Ishikawa (cell line): ENCODE measurements at regions not wholly inside any gene's neighbourhood (a gene's known extent, or its start where the extent isn't known, plus 50 kb on each side); places are given as distances from the start of the nearest gene placed in this dataset.

ENCODE experiments used
- CEBPB ChIP-seq: IDR thresholded peaks from 2 replicates; pipeline ENCODE4 v1.6.1; 2012
- CREB1 ChIP-seq: IDR thresholded peaks from 2 replicates; pipeline ENCODE4 v1.6.1; 2012; ENCODE audit warnings: low read depth
- EGR1 ChIP-seq: IDR thresholded peaks from 2 replicates; pipeline ENCODE4 v1.6.1; 2012
- EP300 ChIP-seq: IDR thresholded peaks from 2 replicates; pipeline ENCODE4 v1.6.1; 2012; ENCODE audit warnings: borderline replicate concordance
- FOXM1 ChIP-seq: IDR thresholded peaks from 2 replicates; pipeline ENCODE4 v1.6.1; 2012; ENCODE audit warnings: low read depth, borderline replicate concordance
- NFIC ChIP-seq: IDR thresholded peaks from 2 replicates; pipeline ENCODE4 v1.6.1; 2012
- RAD21 ChIP-seq: IDR thresholded peaks from 2 replicates; pipeline ENCODE4 v1.6.1; 2012; ENCODE audit warnings: low read depth
- TAF1 ChIP-seq: IDR thresholded peaks from 2 replicates; pipeline ENCODE4 v1.6.1; 2012; ENCODE audit warnings: low read depth, mild to moderate bottlenecking
- TCF12 ChIP-seq: IDR thresholded peaks from 2 replicates; pipeline ENCODE4 v1.6.1; 2012; ENCODE audit warnings: low read depth
- TEAD4 ChIP-seq: IDR thresholded peaks from 2 replicates; pipeline ENCODE4 v1.6.1; 2012
- YY1 ChIP-seq: IDR thresholded peaks from 2 replicates; pipeline ENCODE4 v1.6.1; 2012; ENCODE audit warnings: low read depth
- ZBTB7A ChIP-seq: IDR thresholded peaks from 2 replicates; pipeline ENCODE4 v1.6.1; 2012; ENCODE audit warnings: low read depth
- TF ChIP-seq, protein P1 (sequence below): IDR thresholded peaks from 2 replicates; pipeline ENCODE4 v1.6.1; 2012
- TF ChIP-seq, protein P2 (sequence below): IDR thresholded peaks from 2 replicates; pipeline ENCODE4 v1.6.1; 2012; ENCODE audit warnings: low read depth, mild to moderate bottlenecking
- TF ChIP-seq, protein P3 (sequence below): IDR thresholded peaks from 2 replicates; pipeline ENCODE4 v1.6.1; 2012

DNA sequence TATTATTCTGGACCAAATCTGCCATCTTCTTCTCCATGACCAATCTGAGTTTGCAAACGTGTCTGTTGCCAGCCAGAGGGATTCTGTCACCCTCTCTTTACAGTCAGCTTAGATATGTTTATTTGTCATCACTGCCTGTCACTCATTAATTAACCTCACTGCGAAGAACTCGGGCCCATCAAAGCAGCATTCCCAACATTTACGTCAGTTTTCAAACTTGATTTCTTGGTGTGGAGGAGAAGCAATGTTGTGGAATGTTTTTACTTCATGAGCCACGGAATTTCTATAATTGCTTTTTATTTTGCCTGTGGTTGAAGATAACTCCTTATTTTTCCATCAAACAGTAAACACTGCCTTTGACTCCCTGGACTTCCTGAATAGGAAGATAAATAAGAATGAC, 91.8 kb upstream of the CNKSR3 start:
- TF ChIP-seq ZBTB7A, result no peak
- TF ChIP-seq, protein P1, sequence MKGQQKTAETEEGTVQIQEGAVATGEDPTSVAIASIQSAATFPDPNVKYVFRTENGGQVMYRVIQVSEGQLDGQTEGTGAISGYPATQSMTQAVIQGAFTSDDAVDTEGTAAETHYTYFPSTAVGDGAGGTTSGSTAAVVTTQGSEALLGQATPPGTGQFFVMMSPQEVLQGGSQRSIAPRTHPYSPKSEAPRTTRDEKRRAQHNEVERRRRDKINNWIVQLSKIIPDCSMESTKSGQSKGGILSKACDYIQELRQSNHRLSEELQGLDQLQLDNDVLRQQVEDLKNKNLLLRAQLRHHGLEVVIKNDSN, result no peak
- no peak for TF ChIP-seq EP300
- no peak for TF ChIP-seq CEBPB
- TF ChIP-seq, protein P2, sequence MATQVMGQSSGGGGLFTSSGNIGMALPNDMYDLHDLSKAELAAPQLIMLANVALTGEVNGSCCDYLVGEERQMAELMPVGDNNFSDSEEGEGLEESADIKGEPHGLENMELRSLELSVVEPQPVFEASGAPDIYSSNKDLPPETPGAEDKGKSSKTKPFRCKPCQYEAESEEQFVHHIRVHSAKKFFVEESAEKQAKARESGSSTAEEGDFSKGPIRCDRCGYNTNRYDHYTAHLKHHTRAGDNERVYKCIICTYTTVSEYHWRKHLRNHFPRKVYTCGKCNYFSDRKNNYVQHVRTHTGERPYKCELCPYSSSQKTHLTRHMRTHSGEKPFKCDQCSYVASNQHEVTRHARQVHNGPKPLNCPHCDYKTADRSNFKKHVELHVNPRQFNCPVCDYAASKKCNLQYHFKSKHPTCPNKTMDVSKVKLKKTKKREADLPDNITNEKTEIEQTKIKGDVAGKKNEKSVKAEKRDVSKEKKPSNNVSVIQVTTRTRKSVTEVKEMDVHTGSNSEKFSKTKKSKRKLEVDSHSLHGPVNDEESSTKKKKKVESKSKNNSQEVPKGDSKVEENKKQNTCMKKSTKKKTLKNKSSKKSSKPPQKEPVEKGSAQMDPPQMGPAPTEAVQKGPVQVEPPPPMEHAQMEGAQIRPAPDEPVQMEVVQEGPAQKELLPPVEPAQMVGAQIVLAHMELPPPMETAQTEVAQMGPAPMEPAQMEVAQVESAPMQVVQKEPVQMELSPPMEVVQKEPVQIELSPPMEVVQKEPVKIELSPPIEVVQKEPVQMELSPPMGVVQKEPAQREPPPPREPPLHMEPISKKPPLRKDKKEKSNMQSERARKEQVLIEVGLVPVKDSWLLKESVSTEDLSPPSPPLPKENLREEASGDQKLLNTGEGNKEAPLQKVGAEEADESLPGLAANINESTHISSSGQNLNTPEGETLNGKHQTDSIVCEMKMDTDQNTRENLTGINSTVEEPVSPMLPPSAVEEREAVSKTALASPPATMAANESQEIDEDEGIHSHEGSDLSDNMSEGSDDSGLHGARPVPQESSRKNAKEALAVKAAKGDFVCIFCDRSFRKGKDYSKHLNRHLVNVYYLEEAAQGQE, result no peak
- no peak for TF ChIP-seq YY1

DNA sequence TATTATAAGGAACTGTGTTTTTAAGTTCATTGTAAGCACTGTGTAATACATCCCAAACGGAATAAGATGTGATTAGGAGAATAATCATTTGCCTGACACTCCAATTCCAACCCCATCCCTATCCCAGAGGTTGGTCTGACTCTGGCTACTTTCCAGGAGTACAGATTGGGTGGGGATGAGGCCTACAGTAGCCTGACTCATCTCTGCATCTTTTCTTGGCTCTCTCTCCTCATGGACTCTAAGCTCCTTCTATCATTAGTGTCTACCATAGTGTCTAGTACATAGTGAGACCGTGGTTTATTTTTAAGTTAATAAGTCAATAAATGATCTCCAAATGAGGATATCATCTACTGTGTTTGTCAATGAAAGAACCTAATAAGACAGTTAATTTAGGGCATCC, 92.2 kb upstream of the CNKSR3 start:
- TF ChIP-seq RAD21 (no peak), EGR1 (no peak), CEBPB (no peak), TAF1 (no peak)
- TF ChIP-seq, protein P3, sequence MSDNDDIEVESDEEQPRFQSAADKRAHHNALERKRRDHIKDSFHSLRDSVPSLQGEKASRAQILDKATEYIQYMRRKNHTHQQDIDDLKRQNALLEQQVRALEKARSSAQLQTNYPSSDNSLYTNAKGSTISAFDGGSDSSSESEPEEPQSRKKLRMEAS, result no peak

DNA sequence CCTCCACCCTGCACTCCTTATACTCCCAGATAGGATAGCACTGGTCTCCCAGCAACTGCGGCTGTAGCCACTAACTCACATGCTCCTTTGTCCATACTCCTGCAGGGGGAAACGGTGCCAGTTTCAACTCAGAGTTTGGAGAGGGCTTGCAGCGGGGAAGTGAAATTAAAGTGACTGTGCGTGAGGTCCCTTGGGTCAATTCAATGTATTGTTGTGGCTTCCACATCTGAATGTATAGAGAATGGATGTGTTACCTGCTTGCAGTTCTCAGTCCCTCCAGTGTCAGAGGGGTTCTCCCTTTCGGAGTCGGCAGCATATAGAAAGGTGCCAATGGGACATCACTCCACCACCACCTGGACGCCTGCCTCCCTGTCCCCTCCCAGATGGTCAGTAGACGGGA, 93.6 kb upstream of the CNKSR3 start:
- TF ChIP-seq YY1, result no peak
- no peak for TF ChIP-seq TEAD4
- TF ChIP-seq FOXM1, result no peak
- no peak for TF ChIP-seq NFIC
- no peak for TF ChIP-seq RAD21
- no peak for TF ChIP-seq CREB1
- TF ChIP-seq TAF1, result no peak
- no peak for TF ChIP-seq TCF12
- TF ChIP-seq ZBTB7A, result no peak
- TF ChIP-seq EP300, result no peak
- TF ChIP-seq, protein P3, result no peak
- TF ChIP-seq CEBPB, result no peak
- TF ChIP-seq, protein P1, result no peak
- TF ChIP-seq EGR1, result no peak
- TF ChIP-seq, protein P2, result no peak

DNA sequence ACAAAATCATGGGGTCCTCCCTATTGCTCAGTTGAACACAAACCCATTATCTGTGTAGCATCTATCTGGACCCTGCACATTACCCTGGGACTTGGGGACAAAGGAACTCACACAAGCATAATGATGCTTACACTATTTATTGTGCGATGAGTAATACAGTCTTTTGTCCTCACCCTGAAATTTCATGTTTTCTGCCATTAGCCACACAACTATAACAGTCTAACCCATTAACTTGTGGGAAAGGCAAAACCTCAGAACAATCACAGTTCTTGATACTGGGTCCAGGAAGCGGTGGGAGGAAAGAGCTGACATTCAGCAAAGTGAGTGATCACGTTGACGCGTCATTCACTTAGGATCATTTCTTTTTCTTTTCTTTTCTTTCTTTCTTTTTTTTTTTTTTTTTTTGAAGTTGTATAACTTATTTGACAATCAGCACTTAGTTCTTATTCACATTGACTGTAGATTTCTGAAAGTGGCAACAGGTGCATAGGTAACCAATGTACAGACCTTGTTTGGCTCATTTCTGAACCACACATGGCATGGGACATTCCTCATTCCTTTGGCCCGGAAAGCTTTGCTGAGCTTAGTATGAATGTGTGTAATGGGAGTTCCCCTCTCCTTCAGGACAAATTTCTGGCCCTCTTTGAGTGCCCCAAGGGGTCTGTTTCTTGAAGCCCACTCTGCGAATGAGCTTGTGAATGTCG, 94.8 kb upstream of the CNKSR3 start:
- TF ChIP-seq TEAD4 (no peak), TCF12 (no peak), CEBPB (no peak), EP300 (no peak), RAD21 (no peak), NFIC (no peak), FOXM1 (no peak), YY1 (no peak), TAF1 (no peak)
- TF ChIP-seq, protein P3, result no peak
- TF ChIP-seq, protein P1, result no peak

DNA sequence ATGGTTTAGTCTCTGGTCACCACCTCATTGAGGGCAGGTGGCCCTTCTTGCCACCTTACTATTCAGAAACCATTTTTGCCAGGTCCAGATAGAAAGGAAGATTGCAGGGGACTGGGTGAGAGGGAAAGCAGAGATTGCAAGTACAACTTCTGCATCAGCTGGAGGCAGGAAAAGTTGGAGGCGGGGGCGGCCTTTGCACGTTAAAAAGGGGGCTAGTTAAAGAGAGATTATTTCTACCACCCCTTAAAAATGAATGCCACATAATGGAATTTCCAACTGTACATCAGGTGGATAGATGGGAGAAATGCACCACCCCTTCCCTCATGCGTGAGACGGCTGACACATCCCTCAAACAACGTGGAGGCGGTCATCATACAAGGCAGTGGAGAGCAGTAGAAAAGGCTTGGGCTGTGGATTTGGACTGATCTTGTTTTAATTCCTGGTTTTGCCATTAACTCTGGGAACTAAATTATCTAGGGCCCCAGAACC, 95.4 kb upstream of the CNKSR3 start:
- TF ChIP-seq ZBTB7A, result no peak
- TF ChIP-seq, protein P1, result no peak
- TF ChIP-seq TEAD4, result no peak
- TF ChIP-seq RAD21, result no peak
- TF ChIP-seq NFIC, result no peak
- no peak for TF ChIP-seq CEBPB
- TF ChIP-seq EGR1, result no peak
- TF ChIP-seq TAF1, result no peak
- TF ChIP-seq TCF12, result no peak
- TF ChIP-seq CREB1, result no peak
- no peak for TF ChIP-seq EP300
- TF ChIP-seq, protein P3, result no peak
- no peak for TF ChIP-seq YY1
- TF ChIP-seq FOXM1, result no peak
- TF ChIP-seq, protein P2, result no peak
